ENCODE measurements at regions not wholly inside any gene's neighbourhood (a gene's known extent, or its start where the extent isn't known, plus 50 kb on each side); places are given as distances from the start of the nearest gene placed in this dataset.

GRCh38 chr13:44800626-44801025 lies 188.6 kb downstream of the NUFIP1 start (continued):
- no peak for TF ChIP-seq ZBTB34 (CRISPR knock-in tag; IDR thresholded peaks at IDR 0.05)

- Histone ChIP-seq H4K20me1 (replicated peaks; ENCODE audit: control insufficient read depth, insufficient read depth, low read length) (no peaks in the 10 kb centered on the region), H3K27me3 (ENCODE audit: control insufficient read depth in 2 of 2, insufficient read depth in 2 of 2, low read length in 2 of 2) (peaks cover 0 to 9% of the 10 kb centered on the region in 2 experiments; a peak in 1 of 5 replicates), H3K9me3 (replicated peaks; ENCODE audit: control insufficient read depth, insufficient read depth, low read depth, low read length) (no peaks in the 10 kb centered on the region), H3K9ac (ENCODE audit: insufficient read depth in 1 of 2, low read depth in 2 of 2, low read length in 2 of 2) (no peak overlapping the region), H3K27ac (ENCODE audit: extremely low read depth, low read depth, low read length) (no peak overlapping the region), H3K36me3 (ENCODE audit: control insufficient read depth, insufficient read depth, low read length) (no peaks in the 10 kb centered on the region), H3K4me2 (ENCODE audit: insufficient read depth, low read length) (no peak overlapping the region), H3K9me1 (ENCODE audit: control insufficient read depth, insufficient read depth, low read length) (no peaks in the 10 kb centered on the region), H3K4me1 (replicated peaks in 1 of 2; ENCODE audit: control insufficient read depth in 2 of 2, insufficient read depth in 2 of 2, low read length in 2 of 2) (no peaks in the 10 kb centered on the region), H2AFZ (ENCODE audit: low read depth, low read length) (no peak overlapping the region), H3K79me2 (ENCODE audit: control insufficient read depth, insufficient read depth, low read length) (no peaks in the 10 kb centered on the region), H3K4me3 (no peak overlapping the region)
- intact Hi-C loops (cut with micrococcal nuclease) (no loop called here), in situ Hi-C loops (cut with MboI) (no loop called here)
- BruUV-seq (replicated peaks) = no TSS peak
- no peak for ATAC-seq
- DNase-seq (ENCODE audit: extremely low read depth in 1 of 4, low spot score in 3 of 4) = no peak
- no peak for TF ChIP-seq MYNN (IDR thresholded peaks at IDR 0.05)
- no peak for TF ChIP-seq MYNN (CRISPR knock-in tag; IDR thresholded peaks at IDR 0.05)
- no peak for TF ChIP-seq ZBTB1 (CRISPR knock-in tag; IDR thresholded peaks at IDR 0.05; ENCODE audit: borderline replicate concordance, low read depth)
- TF ChIP-seq ZFP36 (IDR thresholded peaks at IDR 0.05; ENCODE audit: low read depth, low read length, partially characterized antibody) = no peak
- TF ChIP-seq SP2 (IDR thresholded peaks at IDR 0.05; ENCODE audit: extremely low read depth, low read depth, low read length, poor library complexity, severe bottlenecking) = no peak
- TF ChIP-seq ZNF561 (CRISPR knock-in tag; conservative IDR thresholded peaks at IDR 0.05) = no peak
- no peak for TF ChIP-seq L3MBTL2 (IDR thresholded peaks at IDR 0.05)
- TF ChIP-seq PREB (CRISPR knock-in tag; IDR thresholded peaks at IDR 0.05) = no peak
- TF ChIP-seq GATA2 (CRISPR knock-in tag; IDR thresholded peaks at IDR 0.05) = no peak
- TF ChIP-seq ZNF316 (IDR thresholded peaks at IDR 0.05) = no peak
- TF ChIP-seq POLR2A (conservative IDR thresholded peaks at IDR 0.05) = no peak
- TF ChIP-seq ZC3H4 (CRISPR knock-in tag; IDR thresholded peaks at IDR 0.05; ENCODE audit: borderline replicate concordance) = no peak
- TF ChIP-seq RBM34 (IDR thresholded peaks at IDR 0.05; ENCODE audit: borderline replicate concordance, insufficient read depth, low read length) = no peak
- TF ChIP-seq ESRRA (IDR thresholded peaks at IDR 0.05; ENCODE audit: borderline replicate concordance, low read depth) = no peak
- TF ChIP-seq CHD4 (IDR thresholded peaks at IDR 0.05; ENCODE audit: insufficient read depth, insufficient replicate concordance, low read depth, low read length, poor library complexity, severe bottlenecking) = no peak
- no peak for TF ChIP-seq HMG20B (CRISPR knock-in tag; IDR thresholded peaks at IDR 0.05)
- TF ChIP-seq MTA1 (IDR thresholded peaks at IDR 0.05; ENCODE audit: borderline replicate concordance) = no peak
- no peak for TF ChIP-seq ZBTB5 (IDR thresholded peaks at IDR 0.05)
- TF ChIP-seq ZNF253 (CRISPR knock-in tag; conservative IDR thresholded peaks at IDR 0.05) = no peak
- ChIA-PET POLR2A (interaction anchor here (0.8 kb wide), 1 partner anchor 16 kb away, joined by 3 read pairs; no protein-coding TSS in a partner anchor), CTCF (ENCODE audit: low intra/inter-chr PET ratio) (no interaction called here)
- WGBS (ENCODE audit: insufficient coverage, low coverage, missing lambda C conversion rate) = 0% methylated on average over 2 of the region's 2 CpGs
- no peak for FAIRE-seq
Measured at GRCh38 chr13:44797685-44798084, 191.6 kb downstream of the NUFIP1 start.
